ENCODE measurements at regions not wholly inside any gene's neighbourhood (a gene's known extent, or its start where the extent isn't known, plus 50 kb on each side); places are given as distances from the start of the nearest gene placed in this dataset.

- no peak for TF ChIP-seq MAX (CRISPR knock-in tag; IDR thresholded peaks at IDR 0.05)
- TF ChIP-seq CTCF (IDR thresholded peaks at IDR 0.05), result no peak
- TF ChIP-seq JUN (CRISPR knock-in tag; IDR thresholded peaks at IDR 0.05), result no peak
- no peak for TF ChIP-seq AR (CRISPR knock-in tag; IDR thresholded peaks at IDR 0.05)
- TF ChIP-seq ETV6 (CRISPR knock-in tag; IDR thresholded peaks at IDR 0.05), result no peak
- TF ChIP-seq TEAD4 (CRISPR knock-in tag; IDR thresholded peaks at IDR 0.05), result no peak
- TF ChIP-seq ATF2 (CRISPR knock-in tag; IDR thresholded peaks at IDR 0.05; ENCODE audit: borderline replicate concordance, low read depth), result no peak
- TF ChIP-seq HMGXB4 (CRISPR knock-in tag; IDR thresholded peaks at IDR 0.05), result no peak
- TF ChIP-seq ATF3 (CRISPR knock-in tag; conservative IDR thresholded peaks at IDR 0.05), result no peak
- TF ChIP-seq AFF4 (CRISPR knock-in tag; IDR thresholded peaks at IDR 0.05; ENCODE audit: borderline replicate concordance), result no peak
- no peak for TF ChIP-seq MLX (CRISPR knock-in tag; IDR thresholded peaks at IDR 0.05)
These were observed 173.5 kb downstream of the ASMT start for GRCh38 chrX:1788300-1788911.
